Left ventricle myocardium inferior (tissue), 1 donor: ENCODE measurements at regions not wholly inside any gene's neighbourhood (a gene's known extent, or its start where the extent isn't known, plus 50 kb on each side); places are given as distances from the start of the nearest gene placed in this dataset.
"Not testable (repeated sequence)": the region's sequence is repeated elsewhere in the genome, so short reads cannot be mapped to it uniquely, and the experiment has no call there.

ENCODE experiments used
- DNase-seq: peaks from one replicate; pipeline ENCODE4 v3.0.0-alpha.2; 2020
- H3K27ac ChIP-seq: fragments of 200-600 bp; replicated peaks from 2 replicates; pipeline ENCODE4 v1.8.0; 2021
- H3K27me3 ChIP-seq: fragments of 200-600 bp; 2 replicates; pipeline ENCODE4 v1.8.0; 2021; ENCODE audit warnings: low read depth
- H3K36me3 ChIP-seq: fragments of 200-600 bp; 2 replicates; pipeline ENCODE4 v1.8.0; 2021
- H3K4me1 ChIP-seq: fragments of 200-600 bp; 2 replicates; pipeline ENCODE4 v1.8.0; 2021
- H3K4me3 ChIP-seq: fragments of 200-600 bp; 2 replicates; pipeline ENCODE4 v1.8.0; 2021; ENCODE audit warnings: mild to moderate bottlenecking, moderate library complexity
- H3K9me3 ChIP-seq: fragments of 200-600 bp; replicated peaks from 2 replicates; pipeline ENCODE4 v1.8.0; 2021
- CTCF ChIP-seq: fragments of 200-600 bp; IDR thresholded peaks from 2 replicates; pipeline ENCODE4 v1.8.0; 2021; ENCODE audit warnings: antibody characterized with exemption, mild to moderate bottlenecking, borderline replicate concordance
- intact Hi-C: fragments of 100-400 bp; cut with micrococcal nuclease; formaldehyde crosslinking; loops from one replicate; pipeline ENCODE4 v1.11.0; 2022
- donor health status: DM: no; HTN: yes; CAD: no; lungs with severe emphysema.

- Histone ChIP-seq H3K9me3 (peaks cover 6% of the 10 kb centered on the region), H3K27me3 (no peaks in the 10 kb centered on the region), H3K4me3 (peak overlapping the region; percentile 30), H3K27ac (peak overlapping the region; percentile 6), H3K36me3 (no peaks in the 10 kb centered on the region), H3K4me1 (peaks cover 20% of the 10 kb centered on the region)
- no peak for DNase-seq
- TF ChIP-seq CTCF: no peak
- intact Hi-C loops: no loop called here
These were observed 84.8 kb upstream of the TCF4 start for GRCh38 chr18:55672574-55673361.

GRCh38 chr18:55665506-55665905, 77.5 kb upstream of the TCF4 start:
- intact Hi-C loops: no loop called here
- Histone ChIP-seq H3K4me1 (no peaks in the 10 kb centered on the region), H3K4me3 (no peak overlapping the region), H3K36me3 (no peaks in the 10 kb centered on the region), H3K27me3 (no peaks in the 10 kb centered on the region), H3K9me3 (no peaks in the 10 kb centered on the region), H3K27ac (no peak overlapping the region)
- no peak for DNase-seq
- no peak for TF ChIP-seq CTCF

- H3K4me3 ChIP-seq, H3K27me3 ChIP-seq, H3K36me3 ChIP-seq, intact Hi-C loops, H3K27ac ChIP-seq, H3K9me3 ChIP-seq, H3K4me1 ChIP-seq, DNase-seq: not testable (repeated sequence)
These were observed 76.9 kb upstream of the TCF4 start for GRCh38 chr18:55664758-55665400.

- TF ChIP-seq CTCF: no peak
- Histone ChIP-seq H3K9me3 (no peaks in the 10 kb centered on the region), H3K36me3 (no peaks in the 10 kb centered on the region), H3K27me3 (no peaks in the 10 kb centered on the region), H3K27ac (no peak overlapping the region), H3K4me3 (no peak overlapping the region), H3K4me1 (no peaks in the 10 kb centered on the region)
- intact Hi-C loops: no loop called here
- no peak for DNase-seq
These were observed 75.9 kb upstream of the TCF4 start for GRCh38 chr18:55663891-55664290.

GRCh38 chr18:55658598-55658997, 70.6 kb upstream of the TCF4 start:
- Histone ChIP-seq H3K36me3 (no peaks in the 10 kb centered on the region), H3K4me3 (no peak overlapping the region), H3K9me3 (no peaks in the 10 kb centered on the region), H3K4me1 (no peaks in the 10 kb centered on the region), H3K27ac (no peak overlapping the region), H3K27me3 (no peaks in the 10 kb centered on the region)
- no peak for DNase-seq
- intact Hi-C loops: no loop called here
- TF ChIP-seq CTCF: no peak
